ENCODE measurements at regions not wholly inside any gene's neighbourhood (a gene's known extent, or its start where the extent isn't known, plus 50 kb on each side); places are given as distances from the start of the nearest gene placed in this dataset.

GRCh38 chr5:135718151-135718550 is 116.3 kb upstream of the SLC25A48 start:
- no peaks in the 10 kb centered on the region for H3K9me3 Mint-ChIP-seq
- Histone ChIP-seq H3K27me3 (ENCODE audit: insufficient read depth) (no peaks in the 10 kb centered on the region), H3K79me2 (replicated peaks; ENCODE audit: insufficient read depth) (no peaks in the 10 kb centered on the region), H4K20me1 (replicated peaks; ENCODE audit: insufficient read depth) (no peaks in the 10 kb centered on the region), H3K27ac (ENCODE audit: low read depth) (no peak overlapping the region), H3K4me2 (no peak overlapping the region), H3K4me1 (ENCODE audit: insufficient read depth) (peaks cover 5% of the 10 kb centered on the region), H3F3A (replicated peaks; ENCODE audit: low read depth) (no peaks in the 10 kb centered on the region), H2AFZ (no peak overlapping the region), H3K9me2 (ENCODE audit: insufficient read depth) (no peaks in the 10 kb centered on the region), H3K4me3 (no peak overlapping the region), H3K36me3 (ENCODE audit: insufficient read depth) (no peaks in the 10 kb centered on the region)
- H3K27ac Mint-ChIP-seq, result no peak overlapping the region
- no peak for TF ChIP-seq ZNF462 (CRISPR knock-in tag; IDR thresholded peaks at IDR 0.05)
- no peak for TF ChIP-seq ETS1 (IDR thresholded peaks at IDR 0.05)
- no peak for TF ChIP-seq ZNF114 (CRISPR knock-in tag; IDR thresholded peaks at IDR 0.05)
- no peak for TF ChIP-seq JUNB (IDR thresholded peaks at IDR 0.05; ENCODE audit: unreplicated experiment)
- TF ChIP-seq REST (IDR thresholded peaks at IDR 0.05; ENCODE audit: unreplicated experiment), result no peak
- TF ChIP-seq STAT1 (IDR thresholded peaks at IDR 0.05; ENCODE audit: unreplicated experiment), result no peak
- TF ChIP-seq EZH2 (IDR thresholded peaks at IDR 0.05; ENCODE audit: low read depth, unreplicated experiment), result no peak
- no peak for TF ChIP-seq CTCF (conservative IDR thresholded peaks at IDR 0.05; ENCODE audit: low read depth in 2 of 2)
- no peak for TF ChIP-seq NANOG (IDR thresholded peaks at IDR 0.05; ENCODE audit: borderline replicate concordance)
- no peak for TF ChIP-seq EZH2phosphoT487 (IDR thresholded peaks at IDR 0.05; ENCODE audit: unreplicated experiment)
- TF ChIP-seq CREB1 (CRISPR knock-in tag; IDR thresholded peaks at IDR 0.05; ENCODE audit: low read depth), result no peak
- TF ChIP-seq POLR2AphosphoS5 (IDR thresholded peaks at IDR 0.05; ENCODE audit: low read depth), result no peak
- no peak for TF ChIP-seq ZNF331 (CRISPR knock-in tag; IDR thresholded peaks at IDR 0.05; ENCODE audit: low read depth)
- peaks cover 4% of the 10 kb centered on the region for H3K27me3 Mint-ChIP-seq (ENCODE audit: insufficient read depth, low read depth, poor library complexity)
- no peak overlapping the region for H3K4me3 Mint-ChIP-seq
- H3K4me1 Mint-ChIP-seq, result peaks cover 10% of the 10 kb centered on the region; the same call in 2 of the 3 replicates
- H3K36me3 Mint-ChIP-seq (ENCODE audit: low read depth), result no peaks in the 10 kb centered on the region
- no peak for DNase-seq (ENCODE audit: low spot score)
- ATAC-seq, result no peak
